ENCODE measurements at regions not wholly inside any gene's neighbourhood (a gene's known extent, or its start where the extent isn't known, plus 50 kb on each side); places are given as distances from the start of the nearest gene placed in this dataset.

GRCh38 chr12:59079472-59079871 is 159.2 kb upstream of the LRIG3 start:
- Histone ChIP-seq H3K4me2 (ENCODE audit: low read length) (no peak overlapping the region), H3K9ac (ENCODE audit: low read length) (no peak overlapping the region), H3K79me2 (ENCODE audit: insufficient read depth, low read length) (no peaks in the 10 kb centered on the region), H3K9me2 (ENCODE audit: low read depth, low read length) (no peaks in the 10 kb centered on the region), H3K36me3 (ENCODE audit: insufficient read depth, low read length) (no peaks in the 10 kb centered on the region), H3K4me1 (ENCODE audit: insufficient read depth, low read length, severe bottlenecking) (no peaks in the 10 kb centered on the region), H3K27ac (ENCODE audit: low read depth, low read length, poor library complexity, severe bottlenecking) (no peak overlapping the region), H3F3A (ENCODE audit: insufficient read depth, low read length) (no peaks in the 10 kb centered on the region), H4K20me1 (ENCODE audit: insufficient read depth, low read length) (no peaks in the 10 kb centered on the region), H3K4me3 (ENCODE audit: low read depth, low read length, poor library complexity, severe bottlenecking) (no peak overlapping the region), H3K9me3 (ENCODE audit: low read length) (no peaks in the 10 kb centered on the region), H3K27me3 (ENCODE audit: insufficient read depth, low read length) (no peaks in the 10 kb centered on the region), H2AFZ (ENCODE audit: low read length) (no peak overlapping the region)
- TF ChIP-seq, protein P1, sequence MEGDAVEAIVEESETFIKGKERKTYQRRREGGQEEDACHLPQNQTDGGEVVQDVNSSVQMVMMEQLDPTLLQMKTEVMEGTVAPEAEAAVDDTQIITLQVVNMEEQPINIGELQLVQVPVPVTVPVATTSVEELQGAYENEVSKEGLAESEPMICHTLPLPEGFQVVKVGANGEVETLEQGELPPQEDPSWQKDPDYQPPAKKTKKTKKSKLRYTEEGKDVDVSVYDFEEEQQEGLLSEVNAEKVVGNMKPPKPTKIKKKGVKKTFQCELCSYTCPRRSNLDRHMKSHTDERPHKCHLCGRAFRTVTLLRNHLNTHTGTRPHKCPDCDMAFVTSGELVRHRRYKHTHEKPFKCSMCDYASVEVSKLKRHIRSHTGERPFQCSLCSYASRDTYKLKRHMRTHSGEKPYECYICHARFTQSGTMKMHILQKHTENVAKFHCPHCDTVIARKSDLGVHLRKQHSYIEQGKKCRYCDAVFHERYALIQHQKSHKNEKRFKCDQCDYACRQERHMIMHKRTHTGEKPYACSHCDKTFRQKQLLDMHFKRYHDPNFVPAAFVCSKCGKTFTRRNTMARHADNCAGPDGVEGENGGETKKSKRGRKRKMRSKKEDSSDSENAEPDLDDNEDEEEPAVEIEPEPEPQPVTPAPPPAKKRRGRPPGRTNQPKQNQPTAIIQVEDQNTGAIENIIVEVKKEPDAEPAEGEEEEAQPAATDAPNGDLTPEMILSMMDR (IDR thresholded peaks at IDR 0.05; ENCODE audit: low read length), result no peak
- TF ChIP-seq EZH2 (IDR thresholded peaks at IDR 0.05; ENCODE audit: borderline replicate concordance, low read length), result no peak

GRCh38 chr12:59079002-59079401 is 158.7 kb upstream of the LRIG3 start:
- no peaks in the 10 kb centered on the region for H3K27me3 ChIP-seq (ENCODE audit: insufficient read depth, low read length)
- no peaks in the 10 kb centered on the region for H3K36me3 ChIP-seq (ENCODE audit: insufficient read depth, low read length)
- no peaks in the 10 kb centered on the region for H3K4me1 ChIP-seq (ENCODE audit: insufficient read depth, low read length, severe bottlenecking)
- no peak overlapping the region for H3K27ac ChIP-seq (ENCODE audit: low read depth, low read length, poor library complexity, severe bottlenecking)
- H3K9ac ChIP-seq (ENCODE audit: low read length), result no peak overlapping the region
- no peaks in the 10 kb centered on the region for H3K9me3 ChIP-seq (ENCODE audit: low read length)
- no peak overlapping the region for H3K4me2 ChIP-seq (ENCODE audit: low read length)
- H2AFZ ChIP-seq (ENCODE audit: low read length), result no peak overlapping the region
- no peaks in the 10 kb centered on the region for H4K20me1 ChIP-seq (ENCODE audit: insufficient read depth, low read length)
- TF ChIP-seq, protein P1 (IDR thresholded peaks at IDR 0.05; ENCODE audit: low read length), result no peak
- TF ChIP-seq EZH2 (IDR thresholded peaks at IDR 0.05; ENCODE audit: borderline replicate concordance, low read length), result no peak
- no peaks in the 10 kb centered on the region for H3F3A ChIP-seq (ENCODE audit: insufficient read depth, low read length)
- H3K4me3 ChIP-seq (ENCODE audit: low read depth, low read length, poor library complexity, severe bottlenecking), result no peak overlapping the region
- H3K79me2 ChIP-seq (ENCODE audit: insufficient read depth, low read length), result no peaks in the 10 kb centered on the region
- H3K9me2 ChIP-seq (ENCODE audit: low read depth, low read length), result no peaks in the 10 kb centered on the region

DNA sequence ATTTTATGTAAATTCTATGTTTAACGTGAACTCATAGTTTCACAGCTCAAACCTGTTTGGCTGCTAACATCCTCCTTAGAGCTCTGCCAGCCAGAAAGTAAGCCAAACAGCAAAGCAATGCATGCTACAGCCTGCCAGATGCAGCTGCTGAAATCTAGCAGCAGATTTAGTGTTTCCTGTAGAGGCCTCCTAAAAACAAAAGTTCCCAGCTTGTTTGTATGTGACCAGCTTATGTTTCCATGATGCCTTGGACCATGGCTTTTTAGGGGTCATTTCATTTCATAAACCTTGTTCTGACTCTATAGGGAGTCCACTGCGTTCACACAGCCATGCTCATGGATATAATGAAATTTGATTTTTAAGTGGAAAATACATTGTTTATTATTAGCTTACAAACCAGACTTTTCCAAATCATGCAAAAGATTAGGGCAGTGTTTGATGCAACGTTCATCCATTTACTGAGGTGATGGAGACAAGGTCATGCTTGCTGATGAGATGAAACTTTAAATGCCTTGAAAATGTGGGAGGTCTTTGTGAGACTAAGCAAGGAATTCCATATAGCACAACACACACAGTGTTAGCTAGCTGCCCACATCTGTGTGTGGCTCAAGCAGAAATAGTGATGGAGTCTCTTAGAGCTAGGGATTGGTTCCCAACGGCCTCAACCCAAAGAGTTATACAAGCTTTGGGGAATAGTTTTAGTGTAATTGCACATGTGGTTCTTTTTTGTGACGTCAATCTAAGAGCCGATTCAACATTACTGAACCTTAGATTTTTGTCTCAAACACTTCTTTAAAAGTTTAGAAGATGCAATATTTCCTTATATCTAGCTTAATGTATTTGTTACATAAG is 157.5 kb upstream of the LRIG3 start:
- no peaks in the 10 kb centered on the region for H3K36me3 ChIP-seq (ENCODE audit: insufficient read depth, low read length)
- no peaks in the 10 kb centered on the region for H3K9me2 ChIP-seq (ENCODE audit: low read depth, low read length)
- no peaks in the 10 kb centered on the region for H3K9me3 ChIP-seq (ENCODE audit: low read length)
- no peaks in the 10 kb centered on the region for H4K20me1 ChIP-seq (ENCODE audit: insufficient read depth, low read length)
- H3K9ac ChIP-seq (ENCODE audit: low read length), result no peak overlapping the region
- no peaks in the 10 kb centered on the region for H3K4me1 ChIP-seq (ENCODE audit: insufficient read depth, low read length, severe bottlenecking)
- H3F3A ChIP-seq (ENCODE audit: insufficient read depth, low read length), result no peaks in the 10 kb centered on the region
- TF ChIP-seq, protein P1 (IDR thresholded peaks at IDR 0.05; ENCODE audit: low read length), result no peak
- TF ChIP-seq EZH2 (IDR thresholded peaks at IDR 0.05; ENCODE audit: borderline replicate concordance, low read length), result no peak
- no peak overlapping the region for H3K4me2 ChIP-seq (ENCODE audit: low read length)
- H3K79me2 ChIP-seq (ENCODE audit: insufficient read depth, low read length), result no peaks in the 10 kb centered on the region
- H2AFZ ChIP-seq (ENCODE audit: low read length), result no peak overlapping the region
- no peaks in the 10 kb centered on the region for H3K27me3 ChIP-seq (ENCODE audit: insufficient read depth, low read length)
- no peak overlapping the region for H3K27ac ChIP-seq (ENCODE audit: low read depth, low read length, poor library complexity, severe bottlenecking)
- H3K4me3 ChIP-seq (ENCODE audit: low read depth, low read length, poor library complexity, severe bottlenecking), result no peak overlapping the region

Data from OCI-LY1 (cell line).